ENCODE measurements at regions not wholly inside any gene's neighbourhood (a gene's known extent, or its start where the extent isn't known, plus 50 kb on each side); places are given as distances from the start of the nearest gene placed in this dataset.

GRCh38 chr1:56115701-56116100, 463.7 kb downstream of the PLPP3 start:
- H3K4me1 ChIP-seq (ENCODE audit: low read length), result no peaks in the 10 kb centered on the region
- H3K27ac ChIP-seq (ENCODE audit: low read length), result no peak overlapping the region
- H3K9me3 ChIP-seq (ENCODE audit: insufficient read depth, low read length), result no peaks in the 10 kb centered on the region
- H3K4me2 ChIP-seq (ENCODE audit: low read length), result no peak overlapping the region
- H2AFZ ChIP-seq (ENCODE audit: low read depth, low read length), result no peak overlapping the region
- H3K9ac ChIP-seq (ENCODE audit: low read length), result no peak overlapping the region
- no peaks in the 10 kb centered on the region for H3K36me3 ChIP-seq (replicated peaks; ENCODE audit: low read depth, low read length)
- no peak overlapping the region for H3K4me3 ChIP-seq (ENCODE audit: low read length)
- H3K79me2 ChIP-seq (ENCODE audit: low read length), result no peaks in the 10 kb centered on the region
- no peaks in the 10 kb centered on the region for H3K27me3 ChIP-seq (ENCODE audit: low read depth, low read length)
- H4K20me1 ChIP-seq (ENCODE audit: insufficient read depth, low read length), result no peaks in the 10 kb centered on the region
- TF ChIP-seq, protein P1, sequence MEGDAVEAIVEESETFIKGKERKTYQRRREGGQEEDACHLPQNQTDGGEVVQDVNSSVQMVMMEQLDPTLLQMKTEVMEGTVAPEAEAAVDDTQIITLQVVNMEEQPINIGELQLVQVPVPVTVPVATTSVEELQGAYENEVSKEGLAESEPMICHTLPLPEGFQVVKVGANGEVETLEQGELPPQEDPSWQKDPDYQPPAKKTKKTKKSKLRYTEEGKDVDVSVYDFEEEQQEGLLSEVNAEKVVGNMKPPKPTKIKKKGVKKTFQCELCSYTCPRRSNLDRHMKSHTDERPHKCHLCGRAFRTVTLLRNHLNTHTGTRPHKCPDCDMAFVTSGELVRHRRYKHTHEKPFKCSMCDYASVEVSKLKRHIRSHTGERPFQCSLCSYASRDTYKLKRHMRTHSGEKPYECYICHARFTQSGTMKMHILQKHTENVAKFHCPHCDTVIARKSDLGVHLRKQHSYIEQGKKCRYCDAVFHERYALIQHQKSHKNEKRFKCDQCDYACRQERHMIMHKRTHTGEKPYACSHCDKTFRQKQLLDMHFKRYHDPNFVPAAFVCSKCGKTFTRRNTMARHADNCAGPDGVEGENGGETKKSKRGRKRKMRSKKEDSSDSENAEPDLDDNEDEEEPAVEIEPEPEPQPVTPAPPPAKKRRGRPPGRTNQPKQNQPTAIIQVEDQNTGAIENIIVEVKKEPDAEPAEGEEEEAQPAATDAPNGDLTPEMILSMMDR (IDR thresholded peaks at IDR 0.05; ENCODE audit: low read depth, low read length), result no peak
- no peak for TF ChIP-seq EZH2phosphoT487 (IDR thresholded peaks at IDR 0.05; ENCODE audit: low read depth)

DNA sequence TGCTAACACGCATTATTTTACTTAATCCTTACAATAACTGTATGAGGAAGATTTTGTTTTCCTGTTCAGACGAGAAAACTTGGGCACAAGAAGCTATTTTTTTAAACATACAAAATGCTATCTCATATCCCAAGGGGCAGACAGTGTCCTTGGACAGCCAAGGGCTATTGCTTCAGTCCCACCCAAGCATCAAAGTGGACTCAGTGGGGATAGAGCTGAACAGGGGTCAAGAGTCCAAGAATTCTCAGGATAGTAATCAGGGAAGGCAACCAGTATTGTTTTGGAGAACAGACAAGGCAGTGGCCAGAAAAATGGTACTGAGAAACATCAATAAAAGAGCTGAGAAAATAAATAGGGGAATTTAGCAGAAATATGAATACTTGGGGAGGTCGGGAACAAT, 465.7 kb downstream of the PLPP3 start:
- Histone ChIP-seq H3K79me2 (ENCODE audit: low read length) (no peaks in the 10 kb centered on the region), H3K9me3 (ENCODE audit: insufficient read depth, low read length) (no peaks in the 10 kb centered on the region), H2AFZ (ENCODE audit: low read depth, low read length) (no peak overlapping the region), H3K4me2 (ENCODE audit: low read length) (no peak overlapping the region), H3K27ac (ENCODE audit: low read length) (no peak overlapping the region), H3K4me3 (ENCODE audit: low read length) (no peak overlapping the region), H3K27me3 (ENCODE audit: low read depth, low read length) (no peaks in the 10 kb centered on the region), H3K36me3 (replicated peaks; ENCODE audit: low read depth, low read length) (no peaks in the 10 kb centered on the region), H3K9ac (ENCODE audit: low read length) (no peak overlapping the region), H4K20me1 (ENCODE audit: insufficient read depth, low read length) (no peaks in the 10 kb centered on the region), H3K4me1 (ENCODE audit: low read length) (no peaks in the 10 kb centered on the region)
- TF ChIP-seq, protein P1 (IDR thresholded peaks at IDR 0.05; ENCODE audit: low read depth, low read length), result no peak
- no peak for TF ChIP-seq EZH2phosphoT487 (IDR thresholded peaks at IDR 0.05; ENCODE audit: low read depth)

- no peaks in the 10 kb centered on the region for H3K27me3 ChIP-seq (ENCODE audit: low read depth, low read length)
- no peak overlapping the region for H3K4me2 ChIP-seq (ENCODE audit: low read length)
- no peak overlapping the region for H3K4me3 ChIP-seq (ENCODE audit: low read length)
- no peaks in the 10 kb centered on the region for H3K36me3 ChIP-seq (replicated peaks; ENCODE audit: low read depth, low read length)
- no peak overlapping the region for H3K27ac ChIP-seq (ENCODE audit: low read length)
- no peak overlapping the region for H3K9ac ChIP-seq (ENCODE audit: low read length)
- no peaks in the 10 kb centered on the region for H3K9me3 ChIP-seq (ENCODE audit: insufficient read depth, low read length)
- no peaks in the 10 kb centered on the region for H3K4me1 ChIP-seq (ENCODE audit: low read length)
- no peak overlapping the region for H2AFZ ChIP-seq (ENCODE audit: low read depth, low read length)
- H3K79me2 ChIP-seq (ENCODE audit: low read length), result no peaks in the 10 kb centered on the region
- TF ChIP-seq, protein P1 (IDR thresholded peaks at IDR 0.05; ENCODE audit: low read depth, low read length), result no peak
- no peak for TF ChIP-seq EZH2phosphoT487 (IDR thresholded peaks at IDR 0.05; ENCODE audit: low read depth)
- no peaks in the 10 kb centered on the region for H4K20me1 ChIP-seq (ENCODE audit: insufficient read depth, low read length)
These were observed 472.1 kb downstream of the PLPP3 start for GRCh38 chr1:56107275-56107638.

DNA sequence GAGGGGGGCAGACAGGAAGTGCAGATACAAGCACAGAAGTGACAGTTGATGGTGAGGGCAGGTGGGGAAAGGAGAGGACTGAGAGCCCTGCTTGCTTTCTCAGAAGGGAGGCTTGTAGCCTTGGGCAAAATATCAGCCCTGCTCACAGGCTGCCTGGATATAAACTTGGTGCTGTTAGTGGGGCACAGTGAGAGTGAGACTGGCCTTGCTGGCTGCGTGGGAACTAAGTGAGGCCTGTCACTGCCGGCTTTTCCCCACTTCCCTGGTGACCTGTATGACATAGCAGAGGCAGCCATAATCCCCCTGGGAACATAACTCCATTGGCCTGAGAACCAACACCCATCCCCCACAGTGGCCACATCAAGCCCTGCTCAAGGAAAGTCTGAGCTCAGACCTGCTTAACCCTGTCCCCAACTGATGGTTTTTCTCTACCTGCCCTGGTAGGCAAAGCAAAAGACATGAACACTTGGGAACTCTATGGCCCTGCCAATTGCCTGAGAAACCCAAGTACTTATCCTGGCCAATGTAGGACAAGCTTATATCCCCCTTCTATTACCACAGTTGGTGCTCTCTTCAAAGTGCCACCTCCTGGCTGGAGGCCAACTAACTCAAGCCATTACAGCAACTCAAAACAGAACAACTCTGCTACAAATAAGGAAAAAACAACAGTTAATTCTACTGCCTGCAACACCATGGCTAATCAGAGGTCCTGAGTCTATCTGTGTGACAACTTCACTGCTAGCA, 472.7 kb downstream of the PLPP3 start:
- TF ChIP-seq, protein P1 (IDR thresholded peaks at IDR 0.05; ENCODE audit: low read depth, low read length), result no peak
- TF ChIP-seq EZH2phosphoT487 (IDR thresholded peaks at IDR 0.05; ENCODE audit: low read depth), result no peak
- Histone ChIP-seq H3K4me2 (ENCODE audit: low read length) (no peak overlapping the region), H2AFZ (ENCODE audit: low read depth, low read length) (no peak overlapping the region), H3K4me1 (ENCODE audit: low read length) (no peaks in the 10 kb centered on the region), H3K9me3 (ENCODE audit: insufficient read depth, low read length) (no peaks in the 10 kb centered on the region), H4K20me1 (ENCODE audit: insufficient read depth, low read length) (no peaks in the 10 kb centered on the region), H3K27ac (ENCODE audit: low read length) (no peak overlapping the region), H3K27me3 (ENCODE audit: low read depth, low read length) (no peaks in the 10 kb centered on the region), H3K79me2 (ENCODE audit: low read length) (no peaks in the 10 kb centered on the region), H3K4me3 (ENCODE audit: low read length) (no peak overlapping the region), H3K36me3 (replicated peaks; ENCODE audit: low read depth, low read length) (no peaks in the 10 kb centered on the region), H3K9ac (ENCODE audit: low read length) (no peak overlapping the region)

All from OCI-LY3 (cell line).